HL-60 (cell line): ENCODE measurements at regions not wholly inside any gene's neighbourhood (a gene's known extent, or its start where the extent isn't known, plus 50 kb on each side); places are given as distances from the start of the nearest gene placed in this dataset.

Experiments used
- POLR2AphosphoS5 ChIP-seq: IDR thresholded peaks from 2 replicates; pipeline ENCODE4 v1.6.1; 2012; ENCODE audit warnings: low read depth
- SPI1 ChIP-seq: IDR thresholded peaks from 2 replicates; pipeline ENCODE4 v1.6.1; 2012; ENCODE audit warnings: low read depth, mild to moderate bottlenecking, borderline replicate concordance
- TF ChIP-seq, protein P1 (sequence below): IDR thresholded peaks from one replicate; pipeline ENCODE4 v1.5.1; 2011; ENCODE audit warnings: low read length, control low read depth, inconsistent platforms; ENCODE audit not compliant: insufficient read depth

DNA sequence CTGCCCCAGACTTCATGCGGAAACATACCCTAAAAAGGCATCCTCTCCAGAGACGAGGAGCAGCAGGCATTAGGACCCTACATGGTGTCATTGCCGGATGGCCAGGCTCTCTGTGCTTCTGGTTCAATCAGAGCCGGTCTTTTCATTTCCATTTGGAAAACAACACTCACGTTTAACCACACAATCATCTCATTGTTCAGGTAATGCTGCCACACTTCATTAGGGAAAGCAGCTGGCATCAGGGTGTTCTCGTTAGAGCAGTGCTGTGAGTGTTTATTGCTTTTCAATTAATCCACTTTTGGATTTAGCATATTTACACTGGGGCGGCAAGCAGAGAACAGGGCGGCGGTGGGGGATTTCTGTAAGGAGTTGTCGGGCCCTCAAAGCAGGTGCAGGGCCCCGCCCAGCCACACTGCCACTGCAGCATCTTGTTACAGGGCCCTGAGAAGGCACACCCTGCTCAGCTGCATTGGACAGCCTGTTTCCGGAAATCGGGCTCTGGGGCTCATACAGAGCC lies 338.6 kb downstream of the SHANK2 start:
- TF ChIP-seq, protein P1, sequence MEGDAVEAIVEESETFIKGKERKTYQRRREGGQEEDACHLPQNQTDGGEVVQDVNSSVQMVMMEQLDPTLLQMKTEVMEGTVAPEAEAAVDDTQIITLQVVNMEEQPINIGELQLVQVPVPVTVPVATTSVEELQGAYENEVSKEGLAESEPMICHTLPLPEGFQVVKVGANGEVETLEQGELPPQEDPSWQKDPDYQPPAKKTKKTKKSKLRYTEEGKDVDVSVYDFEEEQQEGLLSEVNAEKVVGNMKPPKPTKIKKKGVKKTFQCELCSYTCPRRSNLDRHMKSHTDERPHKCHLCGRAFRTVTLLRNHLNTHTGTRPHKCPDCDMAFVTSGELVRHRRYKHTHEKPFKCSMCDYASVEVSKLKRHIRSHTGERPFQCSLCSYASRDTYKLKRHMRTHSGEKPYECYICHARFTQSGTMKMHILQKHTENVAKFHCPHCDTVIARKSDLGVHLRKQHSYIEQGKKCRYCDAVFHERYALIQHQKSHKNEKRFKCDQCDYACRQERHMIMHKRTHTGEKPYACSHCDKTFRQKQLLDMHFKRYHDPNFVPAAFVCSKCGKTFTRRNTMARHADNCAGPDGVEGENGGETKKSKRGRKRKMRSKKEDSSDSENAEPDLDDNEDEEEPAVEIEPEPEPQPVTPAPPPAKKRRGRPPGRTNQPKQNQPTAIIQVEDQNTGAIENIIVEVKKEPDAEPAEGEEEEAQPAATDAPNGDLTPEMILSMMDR: no peak
- no peak for TF ChIP-seq POLR2AphosphoS5
- no peak for TF ChIP-seq SPI1
